GM12892 (cell line): ENCODE measurements at regions not wholly inside any gene's neighbourhood (a gene's known extent, or its start where the extent isn't known, plus 50 kb on each side); places are given as distances from the start of the nearest gene placed in this dataset.

Experiments used
- DNase-seq: peaks from one replicate; pipeline ENCODE4 v3.0.0; 2011; ENCODE audit not compliant: insufficient read length
- FAIRE-seq: peaks from 2 replicates; lab custom pipeline; 2011; peaks lifted over from hg19 to GRCh38; lab: Jason Lieb, UNC
- POLR2A ChIP-seq: IDR thresholded peaks from 2 replicates; pipeline ENCODE4 v1.6.1; 2011; ENCODE audit warnings: low read depth, low read length, control low read depth
- POLR2AphosphoS5 ChIP-seq: IDR thresholded peaks from 2 replicates; pipeline ENCODE4 v1.6.1; 2011; ENCODE audit warnings: low read depth, low read length, control low read depth
- TAF1 ChIP-seq: IDR thresholded peaks from 2 replicates; pipeline ENCODE4 v1.6.1; 2011; ENCODE audit warnings: low read depth, mild to moderate bottlenecking, control low read depth, low read length, borderline replicate concordance

GRCh38 chr6:163974322-163974721, 559.8 kb downstream of the QKI start:
- TF ChIP-seq POLR2AphosphoS5 (no peak), POLR2A (no peak), TAF1 (no peak)
- DNase-seq (no peak), FAIRE-seq (no peak)

DNA sequence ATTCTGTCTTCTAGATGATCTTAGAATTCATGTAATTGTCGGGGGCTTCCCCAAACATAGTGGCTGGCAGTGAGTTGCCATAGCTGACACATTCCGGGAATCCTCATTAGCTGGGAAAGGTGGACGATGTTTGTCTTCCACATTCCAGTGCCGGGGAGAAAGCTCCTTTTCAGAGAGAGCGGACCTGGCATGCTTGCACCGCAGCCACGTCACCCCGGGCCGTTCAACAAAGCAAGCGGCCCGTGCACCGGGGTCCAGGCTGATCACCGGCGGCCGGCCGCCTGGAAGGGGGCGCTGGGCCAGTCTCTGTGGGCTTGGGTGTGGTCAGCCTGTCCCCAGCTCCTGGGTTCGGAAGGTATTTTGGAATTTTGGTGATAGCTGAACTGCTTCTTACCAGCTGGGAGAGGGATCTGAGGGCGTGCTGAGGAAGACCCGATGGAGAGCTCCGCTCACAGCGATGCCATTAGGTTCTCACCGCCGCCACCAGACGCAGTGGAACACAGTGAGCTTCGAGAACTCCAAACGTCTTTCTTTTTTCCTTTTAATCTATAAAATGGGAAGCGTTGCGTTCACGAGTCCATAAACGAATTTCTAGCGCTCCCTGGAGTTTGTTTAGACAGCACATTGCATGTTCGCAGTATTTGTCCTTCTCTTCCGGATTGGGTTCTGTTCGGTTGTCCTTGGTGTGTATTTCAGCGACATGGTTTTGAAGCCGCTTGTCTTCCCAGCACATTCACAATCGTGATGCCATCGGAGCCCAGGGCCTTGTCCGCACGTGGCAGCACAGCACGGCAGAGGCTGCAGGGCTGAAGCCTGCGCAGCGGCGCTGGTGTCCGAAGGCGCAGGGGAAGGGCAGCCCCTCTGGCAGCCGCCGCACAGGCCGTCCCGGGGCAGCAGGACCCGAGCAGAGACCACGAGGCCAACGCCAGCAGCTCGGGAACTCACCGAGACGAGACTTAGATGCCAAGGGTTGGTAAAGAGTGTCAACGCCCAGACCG, 557.6 kb downstream of the QKI start:
- FAIRE-seq: no peak
- TF ChIP-seq POLR2A: no peak
- no peak for TF ChIP-seq POLR2AphosphoS5
- DNase-seq: no peak

GRCh38 chr6:163970846-163971564, 556.5 kb downstream of the QKI start:
- FAIRE-seq (no peak), DNase-seq (no peak)
- no peak for TF ChIP-seq POLR2A

DNA sequence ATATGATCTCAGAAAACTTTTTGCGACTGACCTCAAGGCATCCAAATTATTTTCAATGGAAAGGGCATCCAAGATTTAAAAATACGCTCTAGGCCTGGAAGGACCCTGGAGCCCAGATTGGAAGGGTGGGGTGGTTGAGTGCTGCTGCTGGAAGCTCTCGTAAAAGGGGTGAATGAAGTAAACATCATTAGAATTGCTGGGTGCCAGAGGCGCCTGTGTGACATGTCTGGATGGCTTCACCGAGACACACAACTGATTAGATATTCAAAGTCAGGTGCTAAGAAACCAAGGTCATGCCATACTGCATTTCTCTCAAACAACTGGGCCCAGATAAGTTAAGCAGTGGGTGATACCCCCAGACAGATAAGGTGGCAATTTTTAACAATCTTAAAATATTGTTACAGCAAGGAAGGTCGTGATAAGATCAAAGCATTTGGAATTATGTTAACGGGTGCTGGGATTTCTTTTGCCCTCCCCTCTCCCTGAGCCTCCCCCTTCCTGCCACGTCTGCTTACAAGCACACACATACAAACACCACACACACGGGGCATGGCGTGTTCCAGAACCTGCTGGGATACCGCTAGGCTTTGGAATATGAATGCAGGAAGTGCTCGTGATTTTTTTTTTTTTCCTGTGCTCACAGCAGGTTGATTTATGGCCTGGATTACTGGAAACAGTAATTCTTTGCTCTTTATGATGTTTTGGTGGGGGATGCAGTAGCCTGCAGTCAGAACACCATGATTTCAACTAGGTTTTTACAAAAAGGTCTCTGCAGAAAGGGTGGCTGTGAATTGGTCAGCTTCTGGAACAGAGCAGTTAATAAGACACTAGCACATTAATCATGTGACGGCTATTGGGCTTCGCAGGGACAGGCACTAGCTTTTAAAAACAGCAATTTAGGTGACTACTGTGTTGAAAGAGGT, 551.2 kb downstream of the QKI start:
- FAIRE-seq (no peak), DNase-seq (no peak)
- TF ChIP-seq POLR2AphosphoS5 (no peak), POLR2A (no peak), TAF1 (no peak)

- TF ChIP-seq TAF1 (no peak), POLR2AphosphoS5 (no peak)
- FAIRE-seq (no peak), DNase-seq (no peak)
Observed at GRCh38 chr6:163964789-163965188, 550.3 kb downstream of the QKI start.

DNA sequence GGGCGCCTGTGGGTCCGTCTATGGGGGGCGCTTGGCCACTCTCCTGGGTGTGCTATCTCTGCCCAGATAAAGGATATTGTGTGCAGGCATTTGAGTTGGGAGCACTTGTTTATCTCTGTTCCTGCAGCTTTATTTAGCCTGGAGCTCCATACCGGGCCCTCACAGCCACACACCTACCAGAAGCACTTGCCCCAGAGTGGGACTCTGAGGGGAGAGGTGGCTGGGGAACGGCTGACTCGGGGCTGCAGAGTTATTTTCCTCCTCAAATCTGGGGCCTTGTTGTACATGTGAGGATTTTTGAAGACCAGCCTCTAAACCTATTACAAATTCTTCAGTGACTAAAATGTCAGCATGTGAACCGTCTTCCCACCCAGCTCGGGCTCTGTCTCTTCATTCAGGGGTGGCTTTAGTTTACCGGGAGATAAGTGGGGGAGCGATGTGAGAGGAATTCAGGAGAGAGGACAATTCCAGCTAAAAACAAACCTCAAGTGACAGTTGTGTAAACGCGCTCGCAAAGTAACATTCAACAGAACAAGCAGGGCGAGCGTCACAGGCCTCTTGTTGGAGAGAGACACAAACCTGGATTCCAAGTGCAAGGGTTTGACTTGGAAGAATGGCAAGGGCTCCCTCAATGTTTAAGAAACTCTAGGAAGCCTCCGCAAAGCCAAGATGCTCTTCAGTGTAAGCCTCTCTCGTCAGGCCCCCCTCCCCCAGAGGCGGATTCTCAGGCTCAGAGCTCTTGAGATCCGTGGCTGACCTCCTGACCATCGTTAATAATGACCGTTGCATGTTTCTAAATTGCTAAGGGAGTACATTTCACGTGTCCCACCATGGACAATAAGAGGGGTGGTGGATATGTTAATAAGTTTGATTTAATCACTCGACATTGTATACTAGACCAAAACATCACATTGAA, 548.9 kb downstream of the QKI start:
- no peak for FAIRE-seq
- no peak for DNase-seq
- TF ChIP-seq TAF1: no peak
- TF ChIP-seq POLR2A: no peak
- TF ChIP-seq POLR2AphosphoS5: no peak

GRCh38 chr6:163962627-163963117, 548.2 kb downstream of the QKI start:
- FAIRE-seq: no peak
- TF ChIP-seq POLR2AphosphoS5: no peak
- TF ChIP-seq TAF1: no peak
- no peak for DNase-seq

DNA sequence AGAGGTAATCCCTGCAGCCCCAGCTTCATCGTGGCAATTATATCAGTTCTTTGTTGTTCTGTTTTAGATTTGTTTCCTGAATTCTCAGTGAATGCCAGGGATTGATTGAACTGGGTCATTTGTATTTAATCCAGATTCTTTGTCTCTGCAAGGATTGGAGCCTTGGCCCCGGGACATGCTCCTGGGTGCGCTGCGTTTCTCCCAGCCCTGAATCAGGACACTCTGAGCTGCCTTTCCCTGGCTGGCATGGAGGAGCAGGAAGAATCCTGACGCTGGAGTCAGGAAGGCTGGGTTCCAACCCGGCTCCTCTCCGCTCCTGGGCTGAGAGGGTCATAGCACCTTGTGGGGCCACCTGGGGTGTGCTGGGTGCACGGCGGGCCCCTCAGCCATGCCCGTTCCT, 545.6 kb downstream of the QKI start:
- TF ChIP-seq POLR2AphosphoS5: no peak
- TF ChIP-seq TAF1: no peak
- TF ChIP-seq POLR2A: no peak
- FAIRE-seq (no peak), DNase-seq (no peak)

DNA sequence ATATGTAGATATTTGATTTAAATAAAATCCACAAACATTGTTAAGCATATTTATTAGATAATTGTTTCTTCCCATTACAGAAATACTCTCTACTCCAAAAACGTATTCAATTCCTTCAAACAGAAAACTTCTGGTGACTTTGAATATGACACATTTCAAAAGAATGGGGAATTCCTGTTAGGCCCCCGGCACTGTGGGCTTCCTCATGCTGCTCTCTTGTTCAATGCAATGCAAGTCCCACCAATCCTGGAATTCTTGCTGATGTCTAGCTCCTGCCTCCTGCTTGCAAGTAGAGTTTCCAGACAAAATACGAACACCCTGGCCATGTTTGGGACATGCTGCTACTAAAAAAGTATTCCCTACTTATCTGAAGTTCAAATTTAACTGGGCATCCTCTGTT, 544.1 kb downstream of the QKI start:
- FAIRE-seq (no peak), DNase-seq (no peak)
- no peak for TF ChIP-seq TAF1
- no peak for TF ChIP-seq POLR2AphosphoS5

DNA sequence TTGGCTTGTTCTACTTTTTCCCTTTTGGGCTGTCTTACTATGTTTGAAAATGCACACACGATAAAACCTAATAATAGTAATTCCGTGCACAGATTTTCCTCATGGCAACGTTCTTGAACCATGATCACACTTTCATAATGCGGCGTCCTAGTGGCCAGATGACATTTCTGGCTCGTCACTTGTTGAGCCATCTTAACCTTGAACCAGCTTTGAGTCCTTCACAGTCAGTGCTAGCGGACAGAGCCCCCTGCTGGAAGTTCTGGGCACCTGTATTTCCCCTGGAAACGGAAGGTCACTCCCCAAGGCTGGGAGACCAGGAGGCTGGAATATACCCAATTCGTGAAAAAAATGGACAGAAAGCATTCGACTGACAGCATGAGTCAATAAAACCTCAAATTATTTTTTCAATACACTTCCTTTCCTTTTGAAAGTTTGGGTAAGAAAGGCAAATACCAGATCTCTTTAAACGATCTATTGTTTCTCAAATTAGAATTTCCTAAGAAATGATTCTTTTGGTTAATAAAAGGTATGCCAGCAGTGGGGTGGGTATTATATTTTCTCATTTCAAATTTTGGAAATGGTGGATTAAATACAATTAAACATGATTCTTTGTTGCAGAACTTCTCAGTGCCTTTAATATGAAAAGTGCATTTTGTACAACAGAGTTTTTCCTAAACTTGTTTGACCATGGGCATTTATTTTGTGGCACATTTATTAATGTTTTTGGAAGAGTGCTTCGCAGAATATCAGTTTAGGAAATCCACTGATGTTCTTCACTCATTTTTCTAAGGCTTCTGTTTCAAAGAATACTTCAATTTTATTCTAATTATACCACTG, 542.3 kb downstream of the QKI start:
- DNase-seq (peak; percentile 59), FAIRE-seq (peak; percentile 96)
- no peak for TF ChIP-seq POLR2AphosphoS5
- TF ChIP-seq POLR2A: no peak
- TF ChIP-seq TAF1: no peak
